Stimulated activated naive CD8-positive, alpha-beta T cell treated with anti-CD3 and anti-CD28 coated beads, Interleukin-15, amount 100 ng/mL, for 72 hours (primary cell): ENCODE measurements at regions not wholly inside any gene's neighbourhood (a gene's known extent, or its start where the extent isn't known, plus 50 kb on each side); places are given as distances from the start of the nearest gene placed in this dataset.

Source experiments
- ATAC-seq: fragments of 150-1000 bp; cut with Tn5 transposase; 2 replicates; pipeline ENCODE4 v1.10.0; 2021; ENCODE audit warnings: mild to moderate bottlenecking, moderate library complexity
- DNase-seq, 2 donors: peaks; one replicate each; pipeline ENCODE4 v3.0.0; 2021 to 2022
- H3K27ac Mint-ChIP-seq, 2 donors: one replicate each; pipeline ENCODE4 v1.8.0; 2022; ENCODE audit warnings: mild to moderate bottlenecking in 2 of 2, mixed read lengths in 2 of 2, moderate library complexity in 2 of 2
- H3K27me3 Mint-ChIP-seq: one replicate; pipeline ENCODE4 v1.8.0; 2022; ENCODE audit warnings: mixed read lengths
- H3K4me1 Mint-ChIP-seq: one replicate; pipeline ENCODE4 v1.8.0; 2022; ENCODE audit warnings: mild to moderate bottlenecking, mixed read lengths
- H3K4me3 Mint-ChIP-seq, 2 donors: one replicate each; pipeline ENCODE4 v1.8.0; 2022; ENCODE audit warnings: mild to moderate bottlenecking in 2 of 2, mixed read lengths in 2 of 2, moderate library complexity in 1 of 2
- H3K9me3 Mint-ChIP-seq, 2 donors: one replicate each; pipeline ENCODE4 v1.8.0; 2022; ENCODE audit warnings: mixed read lengths in 2 of 2

- no peak overlapping the region for H3K27ac Mint-ChIP-seq
- no peak for DNase-seq
Observed at GRCh38 chr18:73980289-73980979, 167.2 kb downstream of the FBXO15 start.

GRCh38 chr18:73979742-73980141, 167.9 kb downstream of the FBXO15 start:
- H3K27ac Mint-ChIP-seq, result no peak overlapping the region
- H3K9me3 Mint-ChIP-seq, result no peaks in the 10 kb centered on the region
- ATAC-seq (no peak), DNase-seq (no peak)
- H3K27me3 Mint-ChIP-seq, result peaks cover 18% of the 10 kb centered on the region
- no peak overlapping the region for H3K4me3 Mint-ChIP-seq
- H3K4me1 Mint-ChIP-seq, result peaks cover 13% of the 10 kb centered on the region

More at GRCh38 chr18:73980289-73980979, 167.2 kb downstream of the FBXO15 start:
- Mint-ChIP-seq H3K4me3 (no peak overlapping the region), H3K9me3 (no peaks in the 10 kb centered on the region), H3K27me3 (peaks cover 18% of the 10 kb centered on the region), H3K4me1 (peaks cover 7% of the 10 kb centered on the region)
- no peak for ATAC-seq

- ATAC-seq (no peak), DNase-seq (no peak)
- Mint-ChIP-seq H3K27me3 (peaks cover 35% of the 10 kb centered on the region), H3K27ac (no peak overlapping the region), H3K9me3 (no peaks in the 10 kb centered on the region), H3K4me3 (no peak overlapping the region), H3K4me1 (peaks cover 13% of the 10 kb centered on the region)
Observed at GRCh38 chr18:73976433-73976832, 171.2 kb downstream of the FBXO15 start.

GRCh38 chr18:73975266-73975665, 172.4 kb downstream of the FBXO15 start:
- ATAC-seq, result peak; percentile 90
- no peaks in the 10 kb centered on the region for H3K9me3 Mint-ChIP-seq
- H3K4me3 Mint-ChIP-seq, result no peak overlapping the region
- peaks cover 30% of the 10 kb centered on the region for H3K27me3 Mint-ChIP-seq
- peak; percentile 7 to 36 for DNase-seq
- H3K4me1 Mint-ChIP-seq, result peaks cover 13% of the 10 kb centered on the region
- no peak overlapping the region for H3K27ac Mint-ChIP-seq

- H3K4me3 Mint-ChIP-seq, result no peak overlapping the region
- peaks cover 27% of the 10 kb centered on the region for H3K27me3 Mint-ChIP-seq
- no peaks in the 10 kb centered on the region for H3K9me3 Mint-ChIP-seq
- peaks cover 13% of the 10 kb centered on the region for H3K4me1 Mint-ChIP-seq
- peak overlapping the region in 1 of 2 donors; percentile 6 for H3K27ac Mint-ChIP-seq
- ATAC-seq (no peak), DNase-seq (no peak)
Observed at GRCh38 chr18:73973972-73974371, 173.7 kb downstream of the FBXO15 start.

GRCh38 chr18:73966954-73967353, 180.7 kb downstream of the FBXO15 start:
- peaks cover 5 to 7% of the 10 kb centered on the region in 2 donors for H3K9me3 Mint-ChIP-seq
- H3K27me3 Mint-ChIP-seq, result no peaks in the 10 kb centered on the region

GRCh38 chr18:73962256-73962655, 185.4 kb downstream of the FBXO15 start:
- H3K27ac Mint-ChIP-seq, result no peak overlapping the region
- no peaks in the 10 kb centered on the region for H3K4me1 Mint-ChIP-seq
- DNase-seq (no peak), ATAC-seq (no peak)
- peaks cover 5 to 7% of the 10 kb centered on the region in 2 donors for H3K9me3 Mint-ChIP-seq
- no peak overlapping the region for H3K4me3 Mint-ChIP-seq
- H3K27me3 Mint-ChIP-seq, result peaks cover 19% of the 10 kb centered on the region

More at GRCh38 chr18:73966954-73967353, 180.7 kb downstream of the FBXO15 start:
- H3K4me3 Mint-ChIP-seq, result no peak overlapping the region
- ATAC-seq (no peak), DNase-seq (no peak)
- H3K27ac Mint-ChIP-seq, result no peak overlapping the region
- H3K4me1 Mint-ChIP-seq, result no peaks in the 10 kb centered on the region

- H3K9me3 Mint-ChIP-seq, result peaks cover 5 to 7% of the 10 kb centered on the region in 2 donors
- peaks cover 19% of the 10 kb centered on the region for H3K27me3 Mint-ChIP-seq
- no peak overlapping the region for H3K27ac Mint-ChIP-seq
- no peak overlapping the region for H3K4me3 Mint-ChIP-seq
- ATAC-seq (no peak), DNase-seq (no peak)
- no peaks in the 10 kb centered on the region for H3K4me1 Mint-ChIP-seq
Observed at GRCh38 chr18:73961804-73962203, 185.8 kb downstream of the FBXO15 start.

GRCh38 chr18:73959352-73959751, 188.3 kb downstream of the FBXO15 start:
- ATAC-seq (no peak), DNase-seq (no peak)
- H3K4me1 Mint-ChIP-seq, result no peaks in the 10 kb centered on the region
- H3K27ac Mint-ChIP-seq, result no peak overlapping the region
- no peak overlapping the region for H3K4me3 Mint-ChIP-seq
- H3K9me3 Mint-ChIP-seq, result peaks cover 0 to 5% of the 10 kb centered on the region in 2 donors
- H3K27me3 Mint-ChIP-seq, result peaks cover 33% of the 10 kb centered on the region

GRCh38 chr18:73954268-73954667, 193.4 kb downstream of the FBXO15 start:
- H3K4me3 Mint-ChIP-seq, result no peak overlapping the region
- H3K9me3 Mint-ChIP-seq, result no peaks in the 10 kb centered on the region
- DNase-seq, result no peak
- ATAC-seq, result no peak
- H3K27ac Mint-ChIP-seq, result no peak overlapping the region
- H3K27me3 Mint-ChIP-seq, result peaks cover 23% of the 10 kb centered on the region
- H3K4me1 Mint-ChIP-seq, result no peaks in the 10 kb centered on the region

- Mint-ChIP-seq H3K27ac (no peak overlapping the region), H3K9me3 (no peaks in the 10 kb centered on the region), H3K4me3 (no peak overlapping the region), H3K4me1 (peaks cover 6% of the 10 kb centered on the region), H3K27me3 (peaks cover 14% of the 10 kb centered on the region)
- DNase-seq (no peak), ATAC-seq (no peak)
Observed at GRCh38 chr18:73952296-73952946, 195.2 kb downstream of the FBXO15 start.

- Mint-ChIP-seq H3K27me3 (peaks cover under 1% of the 10 kb centered on the region), H3K4me1 (peaks cover 6% of the 10 kb centered on the region), H3K4me3 (no peak overlapping the region), H3K9me3 (no peaks in the 10 kb centered on the region), H3K27ac (no peak overlapping the region)
- DNase-seq (no peak), ATAC-seq (no peak)
Observed at GRCh38 chr18:73950116-73950700, 197.4 kb downstream of the FBXO15 start.

GRCh38 chr18:73948497-73948896, 199.1 kb downstream of the FBXO15 start:
- peaks cover 6% of the 10 kb centered on the region for H3K4me1 Mint-ChIP-seq
- DNase-seq (no peak), ATAC-seq (no peak)
- H3K27me3 Mint-ChIP-seq, result no peaks in the 10 kb centered on the region
- H3K4me3 Mint-ChIP-seq, result no peak overlapping the region
- no peak overlapping the region for H3K27ac Mint-ChIP-seq
- H3K9me3 Mint-ChIP-seq, result no peaks in the 10 kb centered on the region

- ATAC-seq, result no peak
- H3K4me3 Mint-ChIP-seq, result no peak overlapping the region
- H3K4me1 Mint-ChIP-seq, result peaks cover 6% of the 10 kb centered on the region
- no peaks in the 10 kb centered on the region for H3K9me3 Mint-ChIP-seq
- no peak for DNase-seq
- no peak overlapping the region for H3K27ac Mint-ChIP-seq
- H3K27me3 Mint-ChIP-seq, result no peaks in the 10 kb centered on the region
Observed at GRCh38 chr18:73948084-73948483, 199.6 kb downstream of the FBXO15 start.

- peaks cover 6% of the 10 kb centered on the region for H3K4me1 Mint-ChIP-seq
- no peaks in the 10 kb centered on the region for H3K9me3 Mint-ChIP-seq
- DNase-seq (no peak), ATAC-seq (no peak)
- H3K27me3 Mint-ChIP-seq, result no peaks in the 10 kb centered on the region
- no peak overlapping the region for H3K4me3 Mint-ChIP-seq
- H3K27ac Mint-ChIP-seq, result no peak overlapping the region
Observed at GRCh38 chr18:73947180-73947921, 200.3 kb downstream of the FBXO15 start.
